ENCODE measurements at regions not wholly inside any gene's neighbourhood (a gene's known extent, or its start where the extent isn't known, plus 50 kb on each side); places are given as distances from the start of the nearest gene placed in this dataset.

GRCh38 chr3:117314441-117315150, 605.0 kb downstream of the TUSC7 start:
- Histone ChIP-seq H3K27me3 (ENCODE audit: insufficient read depth, low read depth) (no peaks in the 10 kb centered on the region), H2AFZ (no peak overlapping the region), H3K27ac (no peak overlapping the region), H3K9me3 (ENCODE audit: insufficient read depth, low read depth) (no peaks in the 10 kb centered on the region), H3F3A (ENCODE audit: insufficient read depth, low read depth) (no peaks in the 10 kb centered on the region), H3K79me2 (ENCODE audit: low read depth) (no peaks in the 10 kb centered on the region), H3K4me2 (no peak overlapping the region), H3K4me1 (replicated peaks; ENCODE audit: insufficient read depth) (no peaks in the 10 kb centered on the region), H3K36me3 (ENCODE audit: low read depth) (no peaks in the 10 kb centered on the region), H3K4me3 (no peak overlapping the region), H4K20me1 (ENCODE audit: insufficient read depth) (no peaks in the 10 kb centered on the region), H3K9me2 (ENCODE audit: insufficient read depth) (no peaks in the 10 kb centered on the region)
- no peak for DNase-seq
- TF ChIP-seq CTCF (conservative IDR thresholded peaks at IDR 0.05) (no peak), EZH2 (IDR thresholded peaks at IDR 0.05; ENCODE audit: low read depth) (no peak)
- no TSS peak for BruUV-seq (replicated peaks)
- ChIA-PET CTCF (no interaction called here), POLR2A (ENCODE audit: unreplicated experiment) (no interaction called here)
- intact Hi-C loops (cut with micrococcal nuclease; ENCODE audit: unreplicated experiment) = no loop called here

- Histone ChIP-seq H3F3A (ENCODE audit: insufficient read depth, low read depth) (no peaks in the 10 kb centered on the region), H3K4me1 (replicated peaks; ENCODE audit: insufficient read depth) (no peaks in the 10 kb centered on the region), H3K4me2 (no peak overlapping the region), H3K9me3 (ENCODE audit: insufficient read depth, low read depth) (no peaks in the 10 kb centered on the region), H2AFZ (no peak overlapping the region), H4K20me1 (ENCODE audit: insufficient read depth) (no peaks in the 10 kb centered on the region), H3K27me3 (ENCODE audit: insufficient read depth, low read depth) (no peaks in the 10 kb centered on the region), H3K4me3 (no peak overlapping the region), H3K9me2 (ENCODE audit: insufficient read depth) (no peaks in the 10 kb centered on the region), H3K27ac (no peak overlapping the region), H3K79me2 (ENCODE audit: low read depth) (no peaks in the 10 kb centered on the region), H3K36me3 (ENCODE audit: low read depth) (no peaks in the 10 kb centered on the region)
- BruUV-seq (replicated peaks) = no TSS peak
- intact Hi-C loops (cut with micrococcal nuclease; ENCODE audit: unreplicated experiment) = no loop called here
- TF ChIP-seq EZH2 (IDR thresholded peaks at IDR 0.05; ENCODE audit: low read depth) (no peak), CTCF (conservative IDR thresholded peaks at IDR 0.05) (no peak)
- POLR2A ChIA-PET (ENCODE audit: unreplicated experiment) = no interaction called here
- DNase-seq = no peak
- CTCF ChIA-PET = no interaction called here
These were observed 613.3 kb downstream of the TUSC7 start for GRCh38 chr3:117322866-117323265.

DNA sequence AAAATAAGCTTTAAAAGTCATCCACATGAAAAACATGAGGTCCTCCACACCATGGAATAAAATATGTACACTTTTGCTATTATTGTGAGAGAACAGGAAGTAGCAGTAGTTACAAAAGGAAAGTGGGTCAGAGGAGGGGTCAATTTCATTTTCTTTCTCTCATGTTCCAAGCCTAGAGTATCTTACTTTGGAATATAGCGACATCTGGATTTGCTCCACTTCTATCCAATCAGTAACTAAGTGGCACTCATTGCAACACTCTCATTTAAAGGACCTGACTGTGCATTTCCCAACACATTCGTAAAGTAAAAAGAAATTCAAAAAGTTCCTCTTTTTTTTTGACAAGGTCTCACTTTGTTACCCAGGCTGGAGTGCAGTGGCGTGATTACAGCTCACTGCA, 637.3 kb downstream of the TUSC7 start:
- POLR2A ChIA-PET (ENCODE audit: unreplicated experiment) = no interaction called here
- CTCF ChIA-PET = no interaction called here
- Histone ChIP-seq H4K20me1 (ENCODE audit: insufficient read depth) (no peaks in the 10 kb centered on the region), H3K4me2 (no peak overlapping the region), H3K4me1 (replicated peaks; ENCODE audit: insufficient read depth) (no peaks in the 10 kb centered on the region), H2AFZ (no peak overlapping the region), H3K9me3 (ENCODE audit: insufficient read depth, low read depth) (no peaks in the 10 kb centered on the region), H3K9me2 (ENCODE audit: insufficient read depth) (no peaks in the 10 kb centered on the region), H3K4me3 (no peak overlapping the region), H3K27me3 (ENCODE audit: insufficient read depth, low read depth) (peaks cover 5% of the 10 kb centered on the region; the same call in 1 of the 2 replicates), H3K79me2 (ENCODE audit: low read depth) (no peaks in the 10 kb centered on the region), H3K36me3 (ENCODE audit: low read depth) (no peaks in the 10 kb centered on the region), H3F3A (ENCODE audit: insufficient read depth, low read depth) (no peaks in the 10 kb centered on the region), H3K27ac (no peak overlapping the region)
- no peak for DNase-seq
- TF ChIP-seq CTCF (conservative IDR thresholded peaks at IDR 0.05) = no peak
- intact Hi-C loops (cut with micrococcal nuclease; ENCODE audit: unreplicated experiment) = no loop called here
- BruUV-seq (replicated peaks) = no TSS peak

Data from PC-9 (cell line).